Spleen (tissue), 11 donors: ENCODE measurements at regions not wholly inside any gene's neighbourhood (a gene's known extent, or its start where the extent isn't known, plus 50 kb on each side); places are given as distances from the start of the nearest gene placed in this dataset.

Source experiments
- DNase-seq: peaks from one replicate; pipeline ENCODE4 v3.0.0-alpha.2; 2020
- H3K27ac ChIP-seq, 8 donors: fragments of 200-600 bp; sonication (generic) in 7 of 8; 1 replicate in 4 of 8; 2 replicates in 4 of 8; pipeline versions ENCODE4 v1.5.0 to v1.8.0; 2016 to 2021; ENCODE audit warnings: inconsistent platforms in 4 of 8, mild to moderate bottlenecking in 4 of 8, moderate library complexity in 1 of 8
- H3K27me3 ChIP-seq, 7 donors: fragments of 200-600 bp; sonication (generic) in 6 of 7; replicated peaks in 1 of 7; 1 replicate in 4 of 7; 2 replicates in 3 of 7; pipeline versions ENCODE4 v1.5.0 to v1.8.0; 2016 to 2021; ENCODE audit warnings: inconsistent platforms in 3 of 7, mild to moderate bottlenecking in 1 of 7
- H3K36me3 ChIP-seq, 6 donors: fragments of 200-600 bp; sonication (generic) in 5 of 6; 1 replicate in 4 of 6; 2 replicates in 2 of 6; pipeline versions ENCODE4 v1.5.0 to v1.8.0; 2016 to 2021; ENCODE audit warnings: inconsistent platforms in 2 of 6
- H3K4me1 ChIP-seq, 6 donors: fragments of 200-600 bp; sonication (generic) in 5 of 6; 1 replicate in 3 of 6; 2 replicates in 3 of 6; pipeline versions ENCODE4 v1.5.0 to v1.8.0; 2016 to 2021; ENCODE audit warnings: inconsistent platforms in 3 of 6
- H3K4me3 ChIP-seq, 8 donors: fragments of 200-600 bp; sonication (generic) in 7 of 8; 1 replicate in 4 of 8; 2 replicates in 4 of 8; pipeline versions ENCODE4 v1.5.0 to v1.8.0; 2016 to 2021; ENCODE audit warnings: inconsistent platforms in 4 of 8, mild to moderate bottlenecking in 4 of 8, moderate library complexity in 2 of 8
- H3K9me3 ChIP-seq, 8 donors: fragments of 200-600 bp; sonication (generic) in 7 of 8; 1 replicate in 4 of 8; 2 replicates in 4 of 8; pipeline versions ENCODE4 v1.5.0 to v1.8.0; 2016 to 2021; ENCODE audit warnings: inconsistent platforms in 4 of 8
- POLR2A ChIP-seq, 3 donors: fragments of 450-650 bp; IDR thresholded peaks; one replicate each; pipeline ENCODE4 v1.5.1; 2017; ENCODE audit warnings: antibody characterized with exemption in 3 of 3, mild to moderate bottlenecking in 1 of 3
- POLR2AphosphoS5 ChIP-seq, 3 donors: sonication (generic); formaldehyde crosslinking; IDR thresholded peaks; one replicate each; pipeline ENCODE4 v1.5.1; 2017; ENCODE audit warnings: antibody characterized with exemption in 3 of 3
- WGBS, 5 donors: extraction: QIAGEN DNeasy Blood & Tissue Kit in 3 of 5; methylation state at CpG; one replicate each; pipeline versions ENCODE4 v1.1.5 to v1.1.7; 2013 to 2018; 5-methylcytosine and 5-hydroxymethylcytosine counted together
- intact Hi-C: fragments of 100-400 bp; cut with DNase I; formaldehyde crosslinking; loops from one replicate; pipeline ENCODE4 v1.15.0; 2023; ENCODE audit warnings: low total_unique reads
- TF ChIP-seq, protein P1 (sequence below), 11 experiments: fragments of 200-600 bp in 7 of 11; fragments of 450-650 bp in 4 of 11; sonication (generic) in 4 of 11; IDR thresholded peaks in 8 of 11; conservative IDR thresholded peaks in 3 of 11; 1 replicate in 7 of 11; 2 replicates in 4 of 11; pipeline versions ENCODE4 v1.4.0 to v1.8.0; 2016 to 2021; ENCODE audit warnings: antibody characterized with exemption in 11 of 11, inconsistent platforms in 4 of 11, mild to moderate bottlenecking in 1 of 11
- donor health status: healthy with polysubstance abuse.
- donor health status: DM: no; HTN: no; CAD: no; lungs with moderate emphysema.
- donor health status: DM: no; HTN: no; CAD: no.
- donor health status: Bipolar disorder and iron deficiency.
- donor health status: healthy.
- donor health status: DM: no; HTN: no; CAD: no.
- donor health status: DM: yes; HTN: yes; CAD: no.

DNA sequence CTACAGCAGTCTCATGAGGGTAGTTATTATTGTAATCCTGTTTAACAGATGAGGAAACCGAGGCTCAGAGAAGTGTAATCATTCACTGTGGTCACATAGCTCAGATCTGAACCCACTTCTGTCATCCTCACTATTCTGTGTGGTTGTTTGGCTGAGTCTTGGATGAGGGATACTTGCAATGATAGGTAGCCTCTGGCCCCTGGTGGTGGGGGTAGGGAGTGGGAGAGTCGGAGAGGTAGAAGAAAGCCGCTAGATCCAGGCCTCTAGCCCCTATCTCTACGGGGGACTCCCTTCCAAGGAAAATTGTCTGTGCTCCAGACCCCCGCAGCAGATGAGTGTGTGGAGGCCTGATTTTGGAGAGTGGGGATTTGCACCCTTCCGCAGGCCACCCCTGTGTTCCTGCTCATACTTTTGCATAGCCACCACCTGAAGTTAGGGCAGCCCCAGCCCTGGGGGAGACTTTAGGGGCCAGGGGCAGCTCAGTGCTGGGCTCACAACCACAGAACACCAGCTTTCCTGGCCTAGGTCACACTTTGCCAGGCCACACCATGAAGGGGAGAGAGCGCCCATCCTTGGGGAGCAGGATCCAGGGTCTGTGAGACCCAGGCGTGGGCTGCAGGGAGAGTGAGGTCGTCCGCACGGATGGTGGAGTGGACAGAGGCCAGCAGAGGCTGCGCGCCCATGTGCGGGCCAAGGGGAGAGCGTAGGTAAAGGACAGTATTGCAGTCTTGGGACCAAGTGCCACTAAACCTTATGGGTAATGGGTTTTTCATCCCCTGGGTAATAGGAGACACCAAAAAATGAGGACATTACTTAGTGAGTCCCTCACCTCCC, 148.2 kb downstream of the GLI2 start:
- Histone ChIP-seq H3K9me3 (no peaks in the 10 kb centered on the region), H3K4me3 (no peak overlapping the region), H3K36me3 (no peaks in the 10 kb centered on the region), H3K27me3 (peaks cover 0 to 4% (median 0%) of the 10 kb centered on the region in 7 donors), H3K27ac (no peak overlapping the region), H3K4me1 (no peaks in the 10 kb centered on the region)
- intact Hi-C loops: no loop called here
- peak; percentile 57 for DNase-seq
- TF ChIP-seq POLR2AphosphoS5 (IDR thresholded peaks at IDR 0.05): no peak
- 89 to 94% (median 92%) methylated on average over 15 of the region's 15 CpGs for WGBS, 5 donors

DNA sequence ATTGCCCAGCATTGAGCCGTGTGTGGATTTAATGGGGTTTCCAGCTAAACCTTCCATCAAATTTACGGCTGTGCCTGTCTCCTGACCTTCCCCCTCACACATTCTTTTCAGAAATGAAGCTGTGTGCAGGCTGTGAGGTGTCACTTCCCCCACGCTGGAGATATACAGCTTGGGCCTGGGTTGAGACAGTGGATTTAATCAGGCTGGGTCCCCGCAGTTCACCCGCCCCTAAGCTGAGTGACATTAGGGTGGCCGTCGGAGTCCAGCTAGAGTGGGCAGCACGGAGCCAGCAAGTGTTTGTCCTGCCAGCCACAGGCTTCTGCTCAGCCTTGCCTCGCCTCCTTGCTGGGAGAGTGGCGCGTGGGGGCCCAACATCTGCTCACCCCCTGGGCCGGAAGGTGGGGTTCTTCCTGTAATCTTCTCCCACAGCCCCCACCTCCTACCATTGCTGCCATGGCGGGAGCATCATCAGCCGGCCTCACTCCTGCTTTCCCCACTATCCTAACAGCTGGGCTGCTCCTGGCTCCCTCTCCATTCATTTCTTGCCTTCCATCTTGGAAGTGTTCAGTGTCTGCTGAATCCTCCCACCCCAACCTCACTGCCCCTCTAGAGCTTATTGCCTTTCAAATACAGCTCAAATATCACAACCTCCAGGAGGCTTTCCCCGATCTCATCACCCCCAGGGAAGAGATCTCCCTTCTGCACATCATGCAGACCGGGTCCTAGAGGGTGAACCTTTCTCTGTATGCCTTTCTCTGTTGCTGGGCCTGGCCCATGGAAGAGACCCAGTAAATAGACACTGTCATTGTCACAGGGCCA, 149.0 kb downstream of the GLI2 start:
- H3K27me3 ChIP-seq: peaks cover 0 to 4% (median 0%) of the 10 kb centered on the region in 7 donors
- H3K27ac ChIP-seq: no peak overlapping the region
- no peaks in the 10 kb centered on the region for H3K36me3 ChIP-seq
- TF ChIP-seq POLR2A (IDR thresholded peaks at IDR 0.05) (no peak), POLR2AphosphoS5 (IDR thresholded peaks at IDR 0.05) (no peak)
- TF ChIP-seq, protein P1, sequence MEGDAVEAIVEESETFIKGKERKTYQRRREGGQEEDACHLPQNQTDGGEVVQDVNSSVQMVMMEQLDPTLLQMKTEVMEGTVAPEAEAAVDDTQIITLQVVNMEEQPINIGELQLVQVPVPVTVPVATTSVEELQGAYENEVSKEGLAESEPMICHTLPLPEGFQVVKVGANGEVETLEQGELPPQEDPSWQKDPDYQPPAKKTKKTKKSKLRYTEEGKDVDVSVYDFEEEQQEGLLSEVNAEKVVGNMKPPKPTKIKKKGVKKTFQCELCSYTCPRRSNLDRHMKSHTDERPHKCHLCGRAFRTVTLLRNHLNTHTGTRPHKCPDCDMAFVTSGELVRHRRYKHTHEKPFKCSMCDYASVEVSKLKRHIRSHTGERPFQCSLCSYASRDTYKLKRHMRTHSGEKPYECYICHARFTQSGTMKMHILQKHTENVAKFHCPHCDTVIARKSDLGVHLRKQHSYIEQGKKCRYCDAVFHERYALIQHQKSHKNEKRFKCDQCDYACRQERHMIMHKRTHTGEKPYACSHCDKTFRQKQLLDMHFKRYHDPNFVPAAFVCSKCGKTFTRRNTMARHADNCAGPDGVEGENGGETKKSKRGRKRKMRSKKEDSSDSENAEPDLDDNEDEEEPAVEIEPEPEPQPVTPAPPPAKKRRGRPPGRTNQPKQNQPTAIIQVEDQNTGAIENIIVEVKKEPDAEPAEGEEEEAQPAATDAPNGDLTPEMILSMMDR (IDR thresholded peaks at IDR 0.05 in 8 of 11, conservative IDR thresholded peaks at IDR 0.05 in 3 of 11): no peak
- intact Hi-C loops: no loop called here
- no peaks in the 10 kb centered on the region for H3K9me3 ChIP-seq
- peak; percentile 60 for DNase-seq
- H3K4me3 ChIP-seq: no peak overlapping the region
- 86 to 94% (median 88%) methylated on average over 14 to 16 of the region's 16 CpGs for WGBS, 5 donors
- no peaks in the 10 kb centered on the region for H3K4me1 ChIP-seq

DNA sequence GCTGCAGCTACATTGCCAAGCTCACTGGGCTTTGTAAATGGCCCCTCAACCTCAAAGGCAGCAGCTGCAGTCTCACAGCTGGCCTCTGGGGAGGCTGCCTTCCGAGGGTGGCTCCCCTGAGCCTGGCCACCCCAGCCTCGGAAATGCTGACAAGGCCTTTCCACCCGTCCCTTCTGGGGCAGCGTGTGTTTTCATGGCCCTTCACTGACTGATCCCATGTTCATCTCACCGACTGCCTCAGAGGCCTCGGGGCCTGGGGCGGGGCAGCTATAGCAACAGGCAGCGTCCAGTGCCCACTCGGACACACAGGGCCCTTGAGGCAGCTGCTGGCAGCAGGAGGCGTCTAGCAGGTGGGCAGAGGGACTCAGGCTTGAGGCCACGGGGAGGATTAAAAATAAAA, 149.7 kb downstream of the GLI2 start:
- intact Hi-C loops: no loop called here
- H3K4me3 ChIP-seq: no peak overlapping the region
- no peak overlapping the region for H3K27ac ChIP-seq
- H3K9me3 ChIP-seq: no peaks in the 10 kb centered on the region
- 80 to 90% (median 87%) methylated on average over 11 of the region's 11 CpGs for whole genome bisulfite sequencing, 5 donors
- no peaks in the 10 kb centered on the region for H3K36me3 ChIP-seq
- no peak for TF ChIP-seq POLR2AphosphoS5 (IDR thresholded peaks at IDR 0.05)
- no peak for TF ChIP-seq POLR2A (IDR thresholded peaks at IDR 0.05)
- TF ChIP-seq, protein P1 (IDR thresholded peaks at IDR 0.05 in 8 of 11, conservative IDR thresholded peaks at IDR 0.05 in 3 of 11): no peak
- H3K4me1 ChIP-seq: no peaks in the 10 kb centered on the region
- peak; percentile 62 for DNase-seq
- H3K27me3 ChIP-seq: peaks cover 0 to 4% (median 0%) of the 10 kb centered on the region in 7 donors

DNA sequence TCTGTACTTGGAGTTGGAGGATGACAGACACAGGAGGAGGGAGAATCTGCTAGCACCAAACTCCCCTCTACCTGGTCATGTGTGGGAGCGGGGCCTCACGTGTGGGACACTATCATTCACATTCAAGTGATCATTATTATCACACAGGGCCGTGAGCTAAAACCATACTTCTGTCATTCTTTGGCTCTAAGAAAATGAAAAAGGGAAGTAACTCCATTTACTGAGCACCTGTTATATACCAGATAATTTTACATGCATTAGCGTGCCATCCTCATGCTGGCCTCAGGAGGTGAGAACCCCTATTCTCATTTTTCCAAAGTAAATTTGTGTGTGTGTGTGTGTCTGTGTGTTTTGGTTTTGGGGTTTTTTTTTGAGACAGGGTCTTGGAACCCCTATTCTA, 150.1 kb downstream of the GLI2 start:
- Histone ChIP-seq H3K36me3 (no peaks in the 10 kb centered on the region), H3K4me1 (no peaks in the 10 kb centered on the region), H3K27me3 (peaks cover 0 to 4% (median 0%) of the 10 kb centered on the region in 7 donors), H3K9me3 (no peaks in the 10 kb centered on the region), H3K4me3 (no peak overlapping the region), H3K27ac (no peak overlapping the region)
- no peak for TF ChIP-seq POLR2AphosphoS5 (IDR thresholded peaks at IDR 0.05)
- TF ChIP-seq POLR2A (IDR thresholded peaks at IDR 0.05): no peak
- TF ChIP-seq, protein P1 (IDR thresholded peaks at IDR 0.05 in 8 of 11, conservative IDR thresholded peaks at IDR 0.05 in 3 of 11): no peak
- DNase-seq: no peak
- 72 to 90% (median 81%) methylated on average over 4 of the region's 4 CpGs for WGBS, 5 donors
- intact Hi-C loops: no loop called here
